ENCODE measurements at regions not wholly inside any gene's neighbourhood (a gene's known extent, or its start where the extent isn't known, plus 50 kb on each side); places are given as distances from the start of the nearest gene placed in this dataset.

GRCh38 chr14:27199272-27199671 is 601.4 kb upstream of the NOVA1 start:
- no peak overlapping the region for H3K4me2 ChIP-seq (ENCODE audit: insufficient read depth, low read length)
- H3K4me1 ChIP-seq (ENCODE audit: insufficient read depth, low read length), result no peaks in the 10 kb centered on the region
- H3K4me3 ChIP-seq (ENCODE audit: insufficient read depth, low read length), result no peak overlapping the region
- TF ChIP-seq CTCF (IDR thresholded peaks at IDR 0.05; ENCODE audit: extremely low read depth, low read depth, low read length), result no peak
- H3K9me3 ChIP-seq (ENCODE audit: low read depth, low read length), result peaks cover 1% of the 10 kb centered on the region
- no peak overlapping the region for H2AFZ ChIP-seq (ENCODE audit: low read length)
- DNase-seq (ENCODE audit: insufficient read length, low spot score, missing footprints), result no peak
- H3K79me2 ChIP-seq (ENCODE audit: insufficient read depth, low read length), result no peaks in the 10 kb centered on the region
- H3K27ac ChIP-seq (ENCODE audit: low read depth, low read length), result no peak overlapping the region
- H3K27me3 ChIP-seq (ENCODE audit: insufficient read depth, low read length), result no peaks in the 10 kb centered on the region
- no peaks in the 10 kb centered on the region for H4K20me1 ChIP-seq (ENCODE audit: insufficient read depth, low read length)
- H3K36me3 ChIP-seq (ENCODE audit: insufficient read depth, low read length), result no peaks in the 10 kb centered on the region

GRCh38 chr14:27205036-27205435 is 607.2 kb upstream of the NOVA1 start:
- no peak for TF ChIP-seq CTCF (IDR thresholded peaks at IDR 0.05; ENCODE audit: extremely low read depth, low read depth, low read length)
- Histone ChIP-seq H4K20me1 (ENCODE audit: insufficient read depth, low read length) (no peaks in the 10 kb centered on the region), H3K4me1 (ENCODE audit: insufficient read depth, low read length) (no peaks in the 10 kb centered on the region), H2AFZ (ENCODE audit: low read length) (no peak overlapping the region), H3K36me3 (ENCODE audit: insufficient read depth, low read length) (no peaks in the 10 kb centered on the region), H3K27ac (ENCODE audit: low read depth, low read length) (no peak overlapping the region), H3K4me2 (ENCODE audit: insufficient read depth, low read length) (no peak overlapping the region), H3K79me2 (ENCODE audit: insufficient read depth, low read length) (no peaks in the 10 kb centered on the region), H3K27me3 (ENCODE audit: insufficient read depth, low read length) (no peaks in the 10 kb centered on the region), H3K9me3 (ENCODE audit: low read depth, low read length) (peaks cover 2% of the 10 kb centered on the region), H3K4me3 (ENCODE audit: insufficient read depth, low read length) (no peak overlapping the region)
- DNase-seq (ENCODE audit: insufficient read length, low spot score, missing footprints), result no peak

- Histone ChIP-seq H3K4me3 (ENCODE audit: insufficient read depth, low read length) (no peak overlapping the region), H4K20me1 (ENCODE audit: insufficient read depth, low read length) (no peaks in the 10 kb centered on the region), H3K27ac (ENCODE audit: low read depth, low read length) (no peak overlapping the region), H3K36me3 (ENCODE audit: insufficient read depth, low read length) (no peaks in the 10 kb centered on the region), H3K4me1 (ENCODE audit: insufficient read depth, low read length) (no peaks in the 10 kb centered on the region), H3K79me2 (ENCODE audit: insufficient read depth, low read length) (no peaks in the 10 kb centered on the region), H3K9me3 (ENCODE audit: low read depth, low read length) (no peaks in the 10 kb centered on the region), H3K4me2 (ENCODE audit: insufficient read depth, low read length) (no peak overlapping the region), H3K27me3 (ENCODE audit: insufficient read depth, low read length) (no peaks in the 10 kb centered on the region), H2AFZ (ENCODE audit: low read length) (no peak overlapping the region)
- no peak for DNase-seq (ENCODE audit: insufficient read length, low spot score, missing footprints)
- no peak for TF ChIP-seq CTCF (IDR thresholded peaks at IDR 0.05; ENCODE audit: extremely low read depth, low read depth, low read length)
Measured at GRCh38 chr14:27211741-27212140, 613.9 kb upstream of the NOVA1 start.

GRCh38 chr14:27222671-27223070 is 624.8 kb upstream of the NOVA1 start:
- Histone ChIP-seq H3K27ac (ENCODE audit: low read depth, low read length) (no peak overlapping the region), H2AFZ (ENCODE audit: low read length) (no peak overlapping the region), H3K4me2 (ENCODE audit: insufficient read depth, low read length) (no peak overlapping the region), H4K20me1 (ENCODE audit: insufficient read depth, low read length) (no peaks in the 10 kb centered on the region), H3K4me3 (ENCODE audit: insufficient read depth, low read length) (no peak overlapping the region), H3K4me1 (ENCODE audit: insufficient read depth, low read length) (no peaks in the 10 kb centered on the region), H3K27me3 (ENCODE audit: insufficient read depth, low read length) (no peaks in the 10 kb centered on the region), H3K9me3 (ENCODE audit: low read depth, low read length) (no peaks in the 10 kb centered on the region), H3K79me2 (ENCODE audit: insufficient read depth, low read length) (no peaks in the 10 kb centered on the region), H3K36me3 (ENCODE audit: insufficient read depth, low read length) (no peaks in the 10 kb centered on the region)
- TF ChIP-seq CTCF (IDR thresholded peaks at IDR 0.05; ENCODE audit: extremely low read depth, low read depth, low read length), result no peak
- no peak for DNase-seq (ENCODE audit: insufficient read length, low spot score, missing footprints)
